BJ (cell line): ENCODE measurements at regions not wholly inside any gene's neighbourhood (a gene's known extent, or its start where the extent isn't known, plus 50 kb on each side); places are given as distances from the start of the nearest gene placed in this dataset.

Experiments used
- CTCF ChIA-PET: fragments of 350-600 bp; formaldehyde crosslinking; extraction: SDS; loops from one replicate; lab custom pipeline; 2021; ENCODE audit warnings: antibody characterized with exemption, inconsistent platforms; lab: Yijun Ruan, JAX
- POLR2A ChIA-PET: fragments of 300-600 bp; sonication (Branson Sonifier 250); formaldehyde crosslinking; extraction: SDS; loops from one replicate; lab custom pipeline; 2021; ENCODE audit warnings: antibody characterized with exemption; lab: Charles Lee
- DNase-seq: peaks from one replicate; pipeline ENCODE4 v3.0.0-alpha.2; 2011; ENCODE audit warnings: low read depth
- H3K27me3 ChIP-seq: 2 replicates; pipeline ENCODE4 v1.6.0; 2011; ENCODE audit warnings: low read length; ENCODE audit not compliant: control insufficient read depth, insufficient read depth
- H3K36me3 ChIP-seq: 2 replicates; pipeline ENCODE4 v1.5.1; 2011; ENCODE audit warnings: low read length; ENCODE audit not compliant: control insufficient read depth, insufficient read depth
- H3K4me3 ChIP-seq: 2 replicates; pipeline ENCODE4 v1.5.1; 2011; ENCODE audit warnings: low read depth, mild to moderate bottlenecking, control low read depth, low read length
- TF ChIP-seq, protein P1 (sequence below): IDR thresholded peaks from 2 replicates; pipeline ENCODE4 v1.5.1; 2011; ENCODE audit warnings: low read depth, mild to moderate bottlenecking, control low read depth, inconsistent platforms, low read length, moderate library complexity; ENCODE audit not compliant: insufficient read depth

DNA sequence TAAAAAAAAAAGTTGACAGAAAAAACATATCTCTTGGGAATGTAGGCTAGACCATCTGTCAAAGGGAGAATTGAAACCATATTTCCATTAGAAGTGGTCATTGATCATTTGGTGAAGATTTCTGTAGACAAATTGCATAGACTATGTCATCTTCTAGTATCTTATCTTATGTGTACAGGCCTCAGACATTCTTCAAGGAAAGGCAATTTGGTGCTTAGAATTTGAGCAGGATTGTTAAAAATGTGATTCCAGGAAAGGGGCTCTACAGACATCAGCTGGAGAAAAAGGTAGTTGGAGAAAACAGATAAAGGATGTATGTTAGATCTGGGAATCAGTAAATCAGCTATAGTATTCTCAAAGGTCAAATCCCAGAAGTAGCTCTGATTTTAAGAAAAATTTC lies 627.1 kb downstream of the TMTC2 start:
- TF ChIP-seq, protein P1, sequence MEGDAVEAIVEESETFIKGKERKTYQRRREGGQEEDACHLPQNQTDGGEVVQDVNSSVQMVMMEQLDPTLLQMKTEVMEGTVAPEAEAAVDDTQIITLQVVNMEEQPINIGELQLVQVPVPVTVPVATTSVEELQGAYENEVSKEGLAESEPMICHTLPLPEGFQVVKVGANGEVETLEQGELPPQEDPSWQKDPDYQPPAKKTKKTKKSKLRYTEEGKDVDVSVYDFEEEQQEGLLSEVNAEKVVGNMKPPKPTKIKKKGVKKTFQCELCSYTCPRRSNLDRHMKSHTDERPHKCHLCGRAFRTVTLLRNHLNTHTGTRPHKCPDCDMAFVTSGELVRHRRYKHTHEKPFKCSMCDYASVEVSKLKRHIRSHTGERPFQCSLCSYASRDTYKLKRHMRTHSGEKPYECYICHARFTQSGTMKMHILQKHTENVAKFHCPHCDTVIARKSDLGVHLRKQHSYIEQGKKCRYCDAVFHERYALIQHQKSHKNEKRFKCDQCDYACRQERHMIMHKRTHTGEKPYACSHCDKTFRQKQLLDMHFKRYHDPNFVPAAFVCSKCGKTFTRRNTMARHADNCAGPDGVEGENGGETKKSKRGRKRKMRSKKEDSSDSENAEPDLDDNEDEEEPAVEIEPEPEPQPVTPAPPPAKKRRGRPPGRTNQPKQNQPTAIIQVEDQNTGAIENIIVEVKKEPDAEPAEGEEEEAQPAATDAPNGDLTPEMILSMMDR: no peak
- CTCF ChIA-PET: no interaction called here
- no peaks in the 10 kb centered on the region for H3K27me3 ChIP-seq
- POLR2A ChIA-PET: no interaction called here
- DNase-seq: no peak
- no peaks in the 10 kb centered on the region for H3K36me3 ChIP-seq
- H3K4me3 ChIP-seq: no peak overlapping the region

DNA sequence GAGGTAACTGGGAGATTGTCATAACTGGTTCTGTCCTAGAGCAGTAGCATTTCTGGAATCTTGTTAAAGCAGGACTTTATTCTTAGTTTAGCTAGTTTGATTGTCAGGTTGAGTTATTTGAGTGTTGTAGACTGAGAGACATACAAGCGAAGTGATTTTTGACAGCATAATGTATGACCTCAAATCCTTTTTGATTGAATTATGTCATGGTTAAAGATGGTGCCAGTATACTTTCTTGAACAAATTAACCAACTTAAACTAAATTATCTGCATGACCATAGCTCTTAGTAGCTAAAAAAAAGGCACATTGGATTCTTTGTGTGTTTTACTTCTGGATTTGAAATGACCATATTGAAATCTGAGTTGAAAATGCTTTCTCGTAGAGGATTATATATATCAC lies 626.6 kb downstream of the TMTC2 start:
- no peak for DNase-seq
- Histone ChIP-seq H3K27me3 (no peaks in the 10 kb centered on the region), H3K4me3 (no peak overlapping the region), H3K36me3 (no peaks in the 10 kb centered on the region)
- CTCF ChIA-PET: no interaction called here
- POLR2A ChIA-PET: no interaction called here
- TF ChIP-seq, protein P1: no peak

DNA sequence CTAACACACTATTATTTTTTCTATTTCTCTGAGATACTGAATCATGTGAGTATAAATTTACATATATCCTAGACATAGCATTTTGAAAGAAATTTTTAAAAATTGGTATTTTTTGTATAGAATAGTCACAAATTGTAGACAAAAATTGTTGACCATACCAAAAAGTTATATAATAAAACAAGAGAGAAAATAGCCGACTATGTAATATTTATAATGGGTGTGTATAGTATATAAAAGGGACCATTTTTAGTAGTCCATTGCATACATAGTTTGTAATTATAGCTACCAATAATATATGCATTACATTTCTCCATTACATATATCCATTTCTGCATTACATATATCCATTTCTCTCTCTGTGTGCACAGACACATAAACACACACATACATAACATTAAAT lies 590.2 kb downstream of the TMTC2 start:
- CTCF ChIA-PET: no interaction called here
- TF ChIP-seq, protein P1: no peak
- DNase-seq: no peak
- H3K27me3 ChIP-seq: no peaks in the 10 kb centered on the region
- H3K36me3 ChIP-seq: no peaks in the 10 kb centered on the region
- POLR2A ChIA-PET: no interaction called here
- no peak overlapping the region for H3K4me3 ChIP-seq

DNA sequence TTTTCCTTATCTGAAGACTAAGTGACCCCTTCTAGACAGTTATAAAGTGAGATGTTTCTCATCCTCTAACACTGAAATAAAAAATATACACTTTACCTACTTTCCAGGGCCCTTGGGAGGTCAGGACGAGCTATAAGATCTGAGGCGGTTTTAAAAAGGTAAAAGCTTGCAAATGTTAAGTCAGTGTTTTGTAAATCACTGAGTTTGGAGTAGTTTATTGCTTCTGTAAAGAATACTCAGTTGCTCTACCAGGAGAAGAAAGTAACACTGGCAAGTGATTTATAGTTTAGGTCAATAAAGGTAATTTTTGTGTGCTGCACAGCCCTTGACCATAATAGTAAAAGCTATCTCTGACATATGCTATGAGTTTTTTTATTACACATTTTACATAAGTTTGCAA lies 584.5 kb downstream of the TMTC2 start:
- ChIA-PET POLR2A (no interaction called here), CTCF (no interaction called here)
- Histone ChIP-seq H3K27me3 (no peaks in the 10 kb centered on the region), H3K4me3 (no peak overlapping the region), H3K36me3 (no peaks in the 10 kb centered on the region)
- TF ChIP-seq, protein P1: no peak
- no peak for DNase-seq

DNA sequence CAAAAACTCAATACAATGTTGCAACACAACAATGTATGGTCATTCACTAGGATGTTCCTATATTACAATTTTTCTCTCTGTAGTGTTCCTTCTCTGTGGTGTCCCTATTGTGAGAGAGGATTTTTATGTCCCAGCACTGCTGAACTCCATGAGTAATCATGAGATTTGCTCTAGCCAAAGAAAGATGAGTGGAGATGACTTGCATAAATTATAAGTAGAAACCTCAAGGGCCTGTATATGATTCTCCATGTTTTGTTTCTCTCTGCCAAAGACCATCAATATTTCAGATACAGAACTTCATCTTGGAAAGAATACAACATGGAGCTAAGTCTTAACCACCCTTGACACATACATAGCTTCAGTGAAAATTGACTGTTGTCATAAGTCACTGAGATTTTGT lies 579.1 kb downstream of the TMTC2 start:
- Histone ChIP-seq H3K36me3 (no peaks in the 10 kb centered on the region), H3K4me3 (no peak overlapping the region), H3K27me3 (no peaks in the 10 kb centered on the region)
- TF ChIP-seq, protein P1: no peak
- POLR2A ChIA-PET: no interaction called here
- DNase-seq: no peak
- CTCF ChIA-PET: no interaction called here
